Keratinocyte (primary cell): ENCODE measurements at regions not wholly inside any gene's neighbourhood (a gene's known extent, or its start where the extent isn't known, plus 50 kb on each side); places are given as distances from the start of the nearest gene placed in this dataset.

Experiments
- DNase-seq: peaks from one replicate; pipeline ENCODE4 v3.0.0-alpha.2; 2011; ENCODE audit warnings: low read depth, missing footprints, low spot score
- FAIRE-seq: peaks from 2 replicates; lab custom pipeline; 2011; peaks lifted over from hg19 to GRCh38; lab: Jason Lieb, UNC
- H2AFZ ChIP-seq: 2 replicates; pipeline ENCODE4 v1.6.0; 2012; ENCODE audit warnings: low read length, control low read depth, inconsistent platforms; ENCODE audit not compliant: control insufficient read depth
- H3K27ac ChIP-seq: 2 replicates; pipeline ENCODE4 v1.5.1; 2011; ENCODE audit warnings: low read length; ENCODE audit not compliant: control insufficient read depth, insufficient read depth
- H3K27me3 ChIP-seq: 3 replicates; pipeline ENCODE4 v1.6.0; 2011; ENCODE audit warnings: low read length; ENCODE audit not compliant: control insufficient read depth, insufficient read depth; ENCODE audit errors: extremely low read depth
- H3K36me3 ChIP-seq, 2 experiments: 2 replicates in 1 of 2; 3 replicates in 1 of 2; pipeline ENCODE4 v1.5.1; 2011; ENCODE audit warnings: low read length in 2 of 2, mild to moderate bottlenecking in 1 of 2; ENCODE audit not compliant: control insufficient read depth in 2 of 2, insufficient read depth in 2 of 2; ENCODE audit errors: extremely low read depth in 1 of 2
- H3K4me1 ChIP-seq: 3 replicates; pipeline ENCODE4 v1.5.1; 2011; ENCODE audit warnings: low read length; ENCODE audit not compliant: control insufficient read depth, insufficient read depth; ENCODE audit errors: extremely low read depth
- H3K4me2 ChIP-seq: 3 replicates; pipeline ENCODE4 v1.6.0; 2011; ENCODE audit warnings: low read depth, low read length; ENCODE audit not compliant: control insufficient read depth, insufficient read depth; ENCODE audit errors: extremely low read depth
- H3K4me3 ChIP-seq, 3 experiments: fragments of 200-600 bp in 1 of 3; sonication (generic) in 1 of 3; 2 replicates in 2 of 3; 3 replicates in 1 of 3; pipeline ENCODE4 v1.5.1; 2011 to 2016; ENCODE audit warnings: low read length in 3 of 3, mild to moderate bottlenecking in 3 of 3, control low read depth in 2 of 3, inconsistent platforms in 1 of 3, low read depth in 1 of 3, mixed read lengths in 1 of 3, mixed run types in 1 of 3, moderate library complexity in 1 of 3; ENCODE audit not compliant: control insufficient read depth in 2 of 3, insufficient read depth in 2 of 3; ENCODE audit errors: extremely low read depth in 1 of 3
- H3K79me2 ChIP-seq: 2 replicates; pipeline ENCODE4 v1.6.0; 2012; ENCODE audit warnings: low read length; ENCODE audit not compliant: control insufficient read depth, insufficient read depth
- H3K9ac ChIP-seq: 3 replicates; pipeline ENCODE4 v1.6.0; 2011; ENCODE audit warnings: low read length; ENCODE audit not compliant: control insufficient read depth, insufficient read depth; ENCODE audit errors: extremely low read depth
- H3K9me1 ChIP-seq: 3 replicates; pipeline ENCODE4 v1.6.0; 2011; ENCODE audit warnings: low read length; ENCODE audit not compliant: control insufficient read depth, insufficient read depth; ENCODE audit errors: extremely low read depth
- H3K9me3 ChIP-seq: 2 replicates; pipeline ENCODE4 v1.5.1; 2012; ENCODE audit warnings: low read depth, low read length; ENCODE audit not compliant: control insufficient read depth
- H4K20me1 ChIP-seq: 3 replicates; pipeline ENCODE4 v1.6.0; 2011; ENCODE audit warnings: low read length; ENCODE audit not compliant: control insufficient read depth, insufficient read depth; ENCODE audit errors: extremely low read depth
- CTCF ChIP-seq, 3 experiments: IDR thresholded peaks in 1 of 3; conservative IDR thresholded peaks in 1 of 3; optimal IDR thresholded peaks in 1 of 3; 2 replicates in 2 of 3; 3 replicates in 1 of 3; pipeline versions ENCODE3 to v1.5.1; 2011; ENCODE audit warnings: low read length in 3 of 3, mild to moderate bottlenecking in 3 of 3, moderate library complexity in 2 of 3, control low read depth in 1 of 3, inconsistent platforms in 1 of 3; ENCODE audit not compliant: insufficient read depth in 2 of 3; ENCODE audit errors: extremely low read depth in 1 of 3
- EZH2 ChIP-seq: IDR thresholded peaks from one replicate; pipeline ENCODE4 v1.6.1; 2012; ENCODE audit warnings: inconsistent platforms, mild to moderate bottlenecking, low read length, moderate library complexity
- dilution Hi-C: fragments of 300-500 bp; cut with MboI; formaldehyde crosslinking; loops from one replicate; pipeline ENCODE4 v1.7.0; 2020; ENCODE audit warnings: low sequenced_read_pairs; ENCODE audit not compliant: extremely low pct_ligation_motif_present

GRCh38 chr2:142536966-142537365 lies 340.5 kb upstream of the KYNU start:
- Histone ChIP-seq H3K9me3 (no peaks in the 10 kb centered on the region), H3K9ac (no peak overlapping the region), H3K4me3 (no peak overlapping the region), H3K9me1 (no peaks in the 10 kb centered on the region), H3K79me2 (no peaks in the 10 kb centered on the region), H3K27me3 (no peaks in the 10 kb centered on the region), H2AFZ (no peak overlapping the region), H4K20me1 (no peaks in the 10 kb centered on the region), H3K4me1 (no peaks in the 10 kb centered on the region), H3K4me2 (no peak overlapping the region), H3K27ac (no peak overlapping the region), H3K36me3 (no peaks in the 10 kb centered on the region)
- DNase-seq: no peak
- dilution Hi-C loops: no loop called here
- FAIRE-seq: no peak
- no peak for TF ChIP-seq CTCF (optimal IDR thresholded peaks at IDR 0.05 in 1 of 3, IDR thresholded peaks at IDR 0.05 in 1 of 3, conservative IDR thresholded peaks at IDR 0.05 in 1 of 3; ENCODE audit: extremely low read depth in 1 of 3, insufficient read depth in 2 of 3, low read length in 3 of 3)
- TF ChIP-seq EZH2: no peak

- no peaks in the 10 kb centered on the region for H3K9me3 ChIP-seq
- H3K36me3 ChIP-seq: no peaks in the 10 kb centered on the region
- H3K4me3 ChIP-seq: no peak overlapping the region
- FAIRE-seq (no peak), DNase-seq (no peak)
- no peak overlapping the region for H2AFZ ChIP-seq
- no peak overlapping the region for H3K9ac ChIP-seq
- no peaks in the 10 kb centered on the region for H3K79me2 ChIP-seq
- no peaks in the 10 kb centered on the region for H3K9me1 ChIP-seq
- H3K27me3 ChIP-seq: no peaks in the 10 kb centered on the region
- H3K4me1 ChIP-seq: no peaks in the 10 kb centered on the region
- no peak for TF ChIP-seq CTCF (optimal IDR thresholded peaks at IDR 0.05 in 1 of 3, IDR thresholded peaks at IDR 0.05 in 1 of 3, conservative IDR thresholded peaks at IDR 0.05 in 1 of 3; ENCODE audit: extremely low read depth in 1 of 3, insufficient read depth in 2 of 3, low read length in 3 of 3)
- TF ChIP-seq EZH2: no peak
- H3K27ac ChIP-seq: no peak overlapping the region
- H3K4me2 ChIP-seq: no peak overlapping the region
- H4K20me1 ChIP-seq: no peaks in the 10 kb centered on the region
- dilution Hi-C loops: no loop called here
These were observed 341.0 kb upstream of the KYNU start for GRCh38 chr2:142536492-142536891.
